Stimulated activated CD8-positive, alpha-beta memory T cell treated with anti-CD3 and anti-CD28 coated beads, Interleukin-4, amount 100 ng/mL, for 1 hour (primary cell): ENCODE measurements at regions not wholly inside any gene's neighbourhood (a gene's known extent, or its start where the extent isn't known, plus 50 kb on each side); places are given as distances from the start of the nearest gene placed in this dataset.
"Not testable (repeated sequence)": the region's sequence is repeated elsewhere in the genome, so short reads cannot be mapped to it uniquely, and the experiment has no call there.

Experiments
- DNase-seq, 2 donors: peaks; one replicate each; pipeline ENCODE4 v3.0.0-alpha.2; 2020; ENCODE audit warnings: low read depth in 2 of 2, low spot score in 1 of 2

- DNase-seq, result no peak
These were observed 141.9 kb downstream of the FCRL5 start for GRCh38 chr1:157410457-157410856.

GRCh38 chr1:157409927-157410326 lies 142.4 kb downstream of the FCRL5 start:
- no peak for DNase-seq

DNA sequence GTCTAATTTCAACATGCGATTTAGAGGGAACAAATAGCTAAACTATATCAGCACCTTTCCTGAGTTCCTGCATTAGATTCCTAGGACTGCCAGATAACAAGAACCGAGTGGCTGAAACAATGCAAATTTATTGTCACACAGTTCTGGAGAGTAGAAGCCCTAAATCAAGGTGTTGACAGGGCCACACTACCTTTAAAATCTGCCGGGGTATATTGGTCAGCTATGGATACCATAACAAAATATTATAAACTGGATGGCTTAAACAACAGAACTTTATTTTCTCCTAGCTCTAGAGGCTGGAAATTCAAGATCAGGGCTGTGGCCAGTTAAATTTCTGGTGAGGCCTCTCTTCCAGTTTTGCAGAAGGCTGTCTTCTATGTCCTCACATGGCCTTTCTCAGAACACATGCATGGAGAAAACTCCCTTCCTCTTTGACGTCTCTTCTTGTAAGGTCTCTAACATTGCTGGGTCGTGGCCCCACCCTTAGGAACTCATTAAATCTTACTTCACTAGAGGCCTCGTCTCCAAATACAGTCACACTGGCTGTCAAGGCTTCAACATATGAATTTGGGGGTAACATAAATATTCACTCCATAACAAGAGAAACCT lies 144.3 kb downstream of the FCRL5 start:
- no peak for DNase-seq

- DNase-seq, result no peak
These were observed 144.9 kb downstream of the FCRL5 start for GRCh38 chr1:157407367-157407766.

DNA sequence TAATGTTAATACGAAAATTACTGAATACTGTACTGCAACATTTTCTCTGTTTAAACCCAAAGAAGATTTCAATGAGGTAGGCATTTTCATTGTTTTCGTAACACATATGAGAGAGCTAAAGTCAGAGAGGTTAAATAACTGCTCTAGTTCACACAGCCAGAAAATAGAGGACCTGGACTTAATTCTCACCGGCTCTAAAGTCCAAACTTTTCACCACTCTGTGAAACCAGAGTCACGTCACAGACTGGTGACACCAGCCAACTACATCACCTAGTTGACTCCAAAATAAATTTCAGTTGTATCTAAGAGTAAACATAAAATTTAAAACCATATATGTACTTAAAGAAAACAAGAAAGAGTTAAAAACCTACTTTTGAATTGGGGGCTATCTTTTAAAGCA lies 146.7 kb downstream of the FCRL5 start:
- no peak for DNase-seq

DNA sequence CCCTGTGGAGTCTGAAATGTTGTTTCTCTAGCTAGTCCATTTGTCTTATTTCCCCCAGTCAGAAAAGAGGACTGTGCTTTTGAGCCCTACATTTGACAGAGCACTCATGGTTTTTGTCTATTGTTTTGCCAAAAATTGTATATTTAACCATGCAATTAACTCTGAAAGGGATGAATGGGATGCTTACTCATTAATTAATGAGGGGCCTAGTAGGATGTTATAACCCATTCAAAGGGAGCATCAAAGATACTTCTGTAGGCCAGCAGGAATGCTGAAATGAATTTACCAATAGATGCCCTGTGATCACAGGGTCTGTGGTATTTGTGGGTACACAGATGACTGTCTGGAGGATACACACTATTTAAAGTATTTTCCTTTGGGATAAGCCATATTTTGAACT lies 147.7 kb downstream of the FCRL5 start:
- DNase-seq, result no peak

DNA sequence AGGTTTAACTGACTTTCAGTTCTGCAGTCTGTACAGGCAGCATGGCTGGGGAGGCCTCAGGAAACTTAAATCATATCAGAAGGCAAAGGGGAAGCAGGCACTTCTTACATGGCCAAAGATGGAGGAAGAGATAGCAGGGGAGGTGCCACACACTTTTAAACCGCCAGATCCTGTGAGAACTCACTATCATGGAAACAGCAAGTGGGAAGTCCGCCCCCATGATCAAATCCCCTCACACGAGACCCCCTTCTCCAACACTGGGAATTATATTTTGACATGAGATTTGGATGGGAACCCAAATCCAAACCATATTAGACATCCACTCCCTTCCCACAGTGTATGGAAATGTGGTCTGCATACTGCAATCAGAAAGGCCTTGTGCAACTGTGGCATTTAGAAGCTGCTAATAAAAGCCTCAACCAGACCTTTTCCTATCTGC lies 148.2 kb downstream of the FCRL5 start:
- no peak for DNase-seq

- DNase-seq, result no peak
These were observed 148.7 kb downstream of the FCRL5 start for GRCh38 chr1:157403608-157404007.

DNA sequence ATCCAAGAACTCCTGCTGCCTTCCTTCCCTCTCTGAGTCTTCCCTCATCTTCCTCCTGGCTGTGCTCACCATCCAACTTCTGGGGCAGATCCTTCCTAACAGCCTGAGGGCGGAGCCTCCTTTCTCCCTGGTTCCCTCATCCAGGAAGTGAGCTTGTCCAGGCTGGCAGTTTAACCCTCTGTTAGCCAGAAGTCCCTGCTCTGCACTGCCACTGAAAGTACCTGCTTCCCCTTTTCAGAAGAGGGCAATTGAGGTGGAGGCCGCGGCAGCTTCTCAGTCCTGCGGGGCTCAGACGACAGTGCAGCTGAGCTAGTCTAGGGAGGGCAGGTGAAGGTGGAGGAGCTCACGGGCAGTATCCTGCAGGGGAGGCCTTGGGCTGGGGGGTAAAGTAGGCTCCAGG lies 149.1 kb downstream of the FCRL5 start:
- no peak for DNase-seq

DNA sequence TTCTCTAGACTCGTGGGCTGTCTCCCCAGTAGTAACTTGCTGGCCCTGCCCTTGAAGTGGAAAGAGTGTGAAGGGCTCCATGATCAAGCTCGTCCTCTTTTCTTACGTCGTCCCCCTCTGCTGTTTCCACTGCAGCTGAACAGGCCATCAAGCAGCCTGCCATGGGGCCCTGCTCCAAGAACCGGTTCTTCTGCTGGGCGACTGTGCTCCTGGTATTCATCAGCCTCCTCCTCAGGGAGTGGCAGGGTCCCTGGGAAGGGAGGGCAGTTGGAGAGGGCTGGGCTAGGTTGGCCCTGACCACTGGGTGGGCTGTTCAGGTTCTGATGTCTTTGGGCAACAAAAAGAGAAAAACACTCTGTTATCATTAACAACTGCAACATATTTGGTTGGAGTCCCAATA lies 151.5 kb downstream of the FCRL5 start:
- DNase-seq, result no peak

GRCh38 chr1:157399984-157400382 lies 152.3 kb downstream of the FCRL5 start:
- no peak for DNase-seq

DNA sequence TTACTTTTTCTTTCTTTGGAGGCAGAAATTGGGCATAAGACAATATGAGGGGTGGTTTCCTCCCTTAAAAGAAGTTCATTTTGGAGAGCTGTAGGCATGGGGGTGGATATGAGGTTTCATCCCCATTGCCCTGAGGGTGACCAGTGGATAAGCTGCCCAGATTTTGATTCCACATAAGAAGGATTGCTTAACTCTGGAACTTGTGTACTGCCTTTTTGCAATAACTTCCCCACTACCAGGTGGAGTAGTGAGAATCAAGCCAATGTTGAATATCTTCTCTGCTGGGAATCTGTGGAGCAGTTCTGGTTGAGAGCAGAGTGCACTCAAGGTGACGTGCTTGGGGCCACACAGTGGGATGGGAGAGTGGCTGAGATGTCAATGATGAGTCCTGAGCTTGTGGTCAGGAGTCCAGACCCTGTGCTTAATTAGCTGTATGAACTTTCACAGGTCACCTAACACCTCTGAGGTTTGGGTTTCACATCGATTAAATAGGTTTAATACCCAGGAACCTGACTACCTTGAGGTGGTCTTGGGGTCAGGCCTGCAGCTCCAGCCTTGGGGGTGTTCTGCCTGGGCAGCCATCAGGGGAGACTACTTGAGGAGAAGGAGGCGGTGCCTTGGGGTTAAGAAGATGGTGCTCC lies 152.9 kb downstream of the FCRL5 start:
- no peak for DNase-seq

GRCh38 chr1:157390651-157391050 lies 161.7 kb downstream of the FCRL5 start:
- DNase-seq, result no peak

GRCh38 chr1:157388057-157388456 lies 164.3 kb downstream of the FCRL5 start:
- DNase-seq, result no peak

DNA sequence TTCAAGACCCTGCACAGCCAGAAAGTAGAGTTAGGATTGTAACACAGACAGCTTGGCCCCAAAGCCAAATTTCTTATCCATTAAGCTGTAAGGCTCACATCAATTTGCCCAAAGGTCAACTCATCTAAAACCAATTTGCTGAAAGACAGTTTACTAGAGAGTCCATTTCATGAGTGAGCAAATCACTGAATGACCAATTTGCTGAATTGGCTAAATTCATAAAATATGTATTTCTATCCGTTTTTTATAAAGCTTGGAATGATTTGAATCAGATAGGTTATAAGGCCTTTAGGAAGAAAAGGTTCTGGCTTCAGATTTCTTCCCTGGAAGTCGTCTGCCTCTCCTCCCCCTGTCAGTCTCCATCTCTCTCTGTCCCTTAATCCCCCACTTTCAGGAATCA lies 168.1 kb downstream of the FCRL5 start:
- no peak for DNase-seq

- no peak for DNase-seq
These were observed 170.0 kb downstream of the FCRL5 start for GRCh38 chr1:157382351-157382750.

DNA sequence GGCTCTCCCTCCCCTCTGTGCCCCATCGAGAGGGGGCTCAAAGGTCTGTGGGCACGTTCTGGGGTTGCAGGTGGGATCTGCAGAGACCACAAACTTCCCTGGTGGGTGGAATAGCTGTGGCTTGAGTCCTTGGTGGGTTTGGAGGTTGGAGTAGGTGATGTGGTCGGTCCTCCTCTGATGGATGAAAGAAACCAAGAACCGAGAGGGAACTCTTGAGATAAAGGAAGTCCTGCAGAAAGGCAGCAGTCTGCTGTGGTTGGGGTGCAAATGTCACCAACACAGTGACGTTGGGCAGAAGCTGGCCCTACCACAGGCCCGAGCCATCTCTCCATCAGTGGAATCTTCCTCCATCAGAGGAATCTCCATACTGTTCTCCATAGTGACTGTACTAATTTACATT lies 171.8 kb downstream of the FCRL5 start:
- no peak for DNase-seq

- DNase-seq, result not testable (repeated sequence)
These were observed 175.0 kb downstream of the FCRL5 start for GRCh38 chr1:157377280-157377713.

GRCh38 chr1:157376681-157377080 lies 175.6 kb downstream of the FCRL5 start:
- no peak for DNase-seq

GRCh38 chr1:157372311-157372710 lies 180.0 kb downstream of the FCRL5 start:
- DNase-seq, result not testable (repeated sequence)

DNA sequence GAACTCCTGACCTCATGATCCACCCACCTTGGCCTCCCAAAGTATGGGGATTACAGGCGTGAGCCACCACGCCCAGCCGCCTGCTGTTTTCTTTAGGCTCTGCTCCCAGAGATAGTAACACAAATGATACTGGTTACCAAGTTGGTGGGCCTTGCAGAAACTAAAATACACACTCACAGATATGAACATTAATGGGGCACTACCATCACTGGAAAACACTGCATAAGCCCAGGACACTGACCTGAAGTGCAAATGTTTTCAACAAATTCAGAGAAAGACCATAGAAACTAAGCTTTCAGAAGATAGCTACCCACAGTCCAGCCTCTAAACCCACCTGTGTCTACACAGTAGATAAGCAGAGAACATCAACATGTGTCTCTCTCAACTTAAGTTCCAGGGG lies 180.5 kb downstream of the FCRL5 start:
- DNase-seq, result no peak

- no peak for DNase-seq
These were observed 181.1 kb downstream of the FCRL5 start for GRCh38 chr1:157371221-157371620.

DNA sequence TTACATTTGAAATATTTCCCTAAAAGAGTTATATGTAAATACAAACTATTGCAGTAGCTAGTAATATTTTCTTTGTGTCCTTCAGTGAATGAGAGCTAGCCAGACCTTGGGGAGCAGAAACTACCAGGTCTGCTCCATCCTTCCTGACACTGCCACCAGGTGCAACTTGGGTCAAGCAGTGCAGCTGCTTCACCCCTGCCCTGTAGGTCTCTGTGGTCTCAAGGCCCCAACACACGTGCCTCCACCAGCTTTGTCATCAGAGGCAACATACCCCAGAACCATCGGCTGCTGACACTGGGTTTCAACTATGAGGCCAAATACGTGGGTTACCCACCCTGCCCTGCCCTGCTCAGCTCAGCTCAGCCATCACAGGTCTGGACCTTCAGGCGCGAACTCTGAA lies 181.6 kb downstream of the FCRL5 start:
- DNase-seq, result no peak
